ENCODE measurements at regions not wholly inside any gene's neighbourhood (a gene's known extent, or its start where the extent isn't known, plus 50 kb on each side); places are given as distances from the start of the nearest gene placed in this dataset.

GRCh38 chr15:85976102-85976501 is 103.6 kb upstream of the AGBL1 start:
- Mint-ChIP-seq H3K27ac (no peak overlapping the region), H3K9me3 (ENCODE audit: low read depth) (peaks cover 10% of the 10 kb centered on the region), H3K36me3 (ENCODE audit: insufficient read depth) (no peaks in the 10 kb centered on the region), H3K27me3 (peaks cover 2% of the 10 kb centered on the region), H3K4me1 (ENCODE audit: low read depth) (no peaks in the 10 kb centered on the region), H3K4me3 (ENCODE audit: low read depth) (no peak overlapping the region)
- no peak for DNase-seq (ENCODE audit: low spot score, unreplicated experiment)
- TF ChIP-seq CTCF (IDR thresholded peaks at IDR 0.05; ENCODE audit: unreplicated experiment), result no peak

GRCh38 chr15:85976986-85977385 is 102.7 kb upstream of the AGBL1 start:
- Mint-ChIP-seq H3K27me3 (peaks cover 2% of the 10 kb centered on the region), H3K36me3 (ENCODE audit: insufficient read depth) (no peaks in the 10 kb centered on the region), H3K4me1 (ENCODE audit: low read depth) (no peaks in the 10 kb centered on the region), H3K4me3 (ENCODE audit: low read depth) (no peak overlapping the region), H3K9me3 (ENCODE audit: low read depth) (peaks cover 3% of the 10 kb centered on the region), H3K27ac (no peak overlapping the region)
- no peak for TF ChIP-seq CTCF (IDR thresholded peaks at IDR 0.05; ENCODE audit: unreplicated experiment)
- DNase-seq (ENCODE audit: low spot score, unreplicated experiment), result no peak

DNA sequence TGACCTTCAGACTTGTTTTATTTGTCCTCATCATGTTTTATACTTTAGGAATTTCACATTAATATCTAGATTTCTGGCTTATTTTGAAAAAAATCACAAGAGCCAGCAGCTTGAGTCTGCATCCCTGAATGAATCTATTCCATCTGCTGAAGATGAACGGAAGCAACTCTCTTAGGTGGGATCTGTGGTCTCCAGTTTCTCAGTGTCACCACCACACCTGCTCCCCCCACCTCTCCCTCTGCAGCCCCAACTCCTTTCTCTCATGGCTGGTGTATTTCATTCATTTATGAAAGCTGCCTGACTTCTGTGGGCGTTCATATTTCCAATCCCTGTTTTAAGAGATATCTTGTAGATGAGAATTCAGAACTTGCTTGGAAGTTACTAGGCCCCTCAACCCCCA is 102.1 kb upstream of the AGBL1 start:
- Mint-ChIP-seq H3K4me1 (ENCODE audit: low read depth) (no peaks in the 10 kb centered on the region), H3K36me3 (ENCODE audit: insufficient read depth) (no peaks in the 10 kb centered on the region), H3K27me3 (peaks cover 2% of the 10 kb centered on the region), H3K27ac (no peak overlapping the region), H3K9me3 (ENCODE audit: low read depth) (peaks cover 3% of the 10 kb centered on the region), H3K4me3 (ENCODE audit: low read depth) (no peak overlapping the region)
- no peak for DNase-seq (ENCODE audit: low spot score, unreplicated experiment)
- no peak for TF ChIP-seq CTCF (IDR thresholded peaks at IDR 0.05; ENCODE audit: unreplicated experiment)

DNA sequence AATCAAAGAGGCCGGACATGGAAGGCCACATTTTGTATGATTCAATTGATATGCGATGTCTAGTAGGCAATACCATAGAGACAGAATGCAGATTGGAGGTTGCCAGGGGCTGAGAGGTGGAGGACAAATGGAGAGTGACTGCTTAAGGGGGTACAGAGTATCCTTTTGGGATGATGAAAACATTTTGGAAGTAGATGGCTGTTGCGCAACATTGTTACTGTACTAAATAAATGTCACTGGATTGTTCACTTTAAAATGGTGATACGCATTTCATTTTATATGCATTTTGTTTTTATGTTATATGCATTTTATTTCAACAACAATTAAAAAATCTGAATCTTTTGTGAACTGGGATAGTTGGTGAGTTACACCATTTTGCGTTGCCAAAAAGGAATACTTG is 99.7 kb upstream of the AGBL1 start:
- Mint-ChIP-seq H3K36me3 (ENCODE audit: insufficient read depth) (no peaks in the 10 kb centered on the region), H3K27me3 (peaks cover 2% of the 10 kb centered on the region)
- no peak for TF ChIP-seq CTCF (IDR thresholded peaks at IDR 0.05; ENCODE audit: unreplicated experiment)

GRCh38 chr15:85980946-85981345 is 98.7 kb upstream of the AGBL1 start:
- Mint-ChIP-seq H3K4me3 (ENCODE audit: low read depth) (no peak overlapping the region), H3K36me3 (ENCODE audit: insufficient read depth) (no peaks in the 10 kb centered on the region), H3K4me1 (ENCODE audit: low read depth) (no peaks in the 10 kb centered on the region), H3K9me3 (ENCODE audit: low read depth) (peaks cover under 1% of the 10 kb centered on the region), H3K27ac (no peak overlapping the region), H3K27me3 (peaks cover 2% of the 10 kb centered on the region)
- no peak for DNase-seq (ENCODE audit: low spot score, unreplicated experiment)
- TF ChIP-seq CTCF (IDR thresholded peaks at IDR 0.05; ENCODE audit: unreplicated experiment), result no peak

More for the DNA sequence above, 99.7 kb upstream of the AGBL1 start:
- peaks cover 3% of the 10 kb centered on the region for H3K9me3 Mint-ChIP-seq (ENCODE audit: low read depth)
- H3K4me1 Mint-ChIP-seq (ENCODE audit: low read depth), result no peaks in the 10 kb centered on the region
- H3K27ac Mint-ChIP-seq, result no peak overlapping the region
- DNase-seq (ENCODE audit: low spot score, unreplicated experiment), result no peak
- H3K4me3 Mint-ChIP-seq (ENCODE audit: low read depth), result no peak overlapping the region

All from progenitor cell of endocrine pancreas (in vitro differentiated cells).